ENCODE measurements at regions not wholly inside any gene's neighbourhood (a gene's known extent, or its start where the extent isn't known, plus 50 kb on each side); places are given as distances from the start of the nearest gene placed in this dataset.

- Mint-ChIP-seq H3K9me3 (no peaks in the 10 kb centered on the region), H3K4me3 (no peak overlapping the region), H3K27me3 (ENCODE audit: insufficient read depth) (peaks cover 2% of the 10 kb centered on the region), H3K36me3 (ENCODE audit: low read depth) (no peaks in the 10 kb centered on the region), H3K4me1 (ENCODE audit: low read depth) (no peaks in the 10 kb centered on the region), H3K27ac (no peak overlapping the region)
- DNase-seq (ENCODE audit: low spot score), result no peak
- intact Hi-C loops (cut with micrococcal nuclease), result no loop called here
These were observed 105.9 kb upstream of the IGSF21 start for GRCh38 chr1:18001725-18002124.

DNA sequence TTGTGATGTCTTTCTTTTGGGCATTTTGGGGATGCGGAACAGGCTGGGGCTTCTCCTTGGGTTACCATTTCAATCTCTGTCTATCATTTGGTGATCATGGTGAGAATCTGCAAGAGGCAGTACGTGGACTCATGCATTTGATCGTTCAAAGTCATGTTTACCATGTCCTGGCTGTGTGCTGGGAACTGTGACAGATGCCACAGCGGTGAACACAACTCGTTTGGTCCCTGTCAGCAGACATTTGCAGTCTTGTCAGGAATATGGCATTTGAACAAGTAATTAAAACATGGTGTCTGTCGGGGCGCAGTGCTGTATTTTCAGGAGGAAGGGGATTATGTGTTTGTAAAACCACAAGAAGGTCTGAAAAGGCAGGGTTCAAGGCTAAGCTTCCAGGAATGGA, 103.3 kb upstream of the IGSF21 start:
- Mint-ChIP-seq H3K36me3 (ENCODE audit: low read depth) (no peaks in the 10 kb centered on the region), H3K27me3 (ENCODE audit: insufficient read depth) (peaks cover 2% of the 10 kb centered on the region), H3K4me1 (ENCODE audit: low read depth) (no peaks in the 10 kb centered on the region), H3K9me3 (no peaks in the 10 kb centered on the region), H3K27ac (no peak overlapping the region), H3K4me3 (no peak overlapping the region)
- DNase-seq (ENCODE audit: low spot score), result no peak
- intact Hi-C loops (cut with micrococcal nuclease), result no loop called here

DNA sequence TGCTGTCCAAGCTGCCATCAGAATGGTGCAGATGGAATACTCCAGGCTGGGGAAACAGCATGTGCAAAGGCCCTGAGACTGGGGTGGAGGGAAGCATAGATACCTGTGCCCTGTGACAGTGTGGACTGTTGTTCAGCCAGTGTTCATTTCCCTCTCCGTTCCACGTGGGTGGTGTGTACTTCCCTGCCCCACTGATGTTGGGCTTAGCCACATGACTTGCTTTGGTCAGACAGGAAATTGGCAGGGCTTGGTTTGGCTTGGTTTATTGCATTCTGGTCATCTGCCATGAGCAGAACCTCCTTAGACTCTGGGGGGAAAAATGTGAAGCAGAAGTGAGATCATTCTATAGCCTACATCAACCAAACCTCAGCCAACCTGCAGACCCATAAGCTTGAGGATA, 102.4 kb upstream of the IGSF21 start:
- intact Hi-C loops (cut with micrococcal nuclease), result no loop called here
- Mint-ChIP-seq H3K36me3 (ENCODE audit: low read depth) (no peaks in the 10 kb centered on the region), H3K9me3 (no peaks in the 10 kb centered on the region), H3K4me1 (ENCODE audit: low read depth) (no peaks in the 10 kb centered on the region), H3K27me3 (ENCODE audit: insufficient read depth) (peaks cover 2% of the 10 kb centered on the region), H3K27ac (no peak overlapping the region), H3K4me3 (no peak overlapping the region)
- no peak for DNase-seq (ENCODE audit: low spot score)

GRCh38 chr1:18007391-18008041, 100.1 kb upstream of the IGSF21 start:
- Mint-ChIP-seq H3K27ac (no peak overlapping the region), H3K36me3 (ENCODE audit: low read depth) (no peaks in the 10 kb centered on the region), H3K4me1 (ENCODE audit: low read depth) (no peaks in the 10 kb centered on the region), H3K27me3 (ENCODE audit: insufficient read depth) (peaks cover 4% of the 10 kb centered on the region), H3K9me3 (no peaks in the 10 kb centered on the region), H3K4me3 (no peak overlapping the region)
- DNase-seq (ENCODE audit: low spot score), result no peak
- intact Hi-C loops (cut with micrococcal nuclease), result no loop called here

DNA sequence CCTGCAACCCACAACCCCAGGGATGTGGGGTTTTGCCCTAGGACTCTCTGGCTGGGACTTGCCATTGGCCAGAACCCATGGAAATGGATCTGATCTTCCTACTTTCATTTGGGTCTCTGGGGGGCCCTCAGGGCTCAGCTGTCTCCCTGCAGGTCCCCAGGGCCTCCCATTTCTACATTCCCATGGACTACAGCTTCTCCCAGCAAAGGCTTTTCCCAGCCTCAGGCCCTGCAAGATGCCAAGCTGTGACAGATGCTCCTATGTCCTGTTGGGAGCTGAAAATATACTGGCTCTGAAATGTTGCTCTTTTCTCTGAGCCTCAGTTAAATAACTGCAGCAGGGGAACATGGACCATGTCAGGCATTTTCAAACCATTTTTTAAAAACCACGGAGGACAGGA, 99.5 kb upstream of the IGSF21 start:
- intact Hi-C loops (cut with micrococcal nuclease), result no loop called here
- Mint-ChIP-seq H3K4me1 (ENCODE audit: low read depth) (no peaks in the 10 kb centered on the region), H3K9me3 (no peaks in the 10 kb centered on the region), H3K27ac (no peak overlapping the region), H3K4me3 (no peak overlapping the region), H3K27me3 (ENCODE audit: insufficient read depth) (peaks cover 4% of the 10 kb centered on the region), H3K36me3 (ENCODE audit: low read depth) (no peaks in the 10 kb centered on the region)
- DNase-seq (ENCODE audit: low spot score), result no peak

DNA sequence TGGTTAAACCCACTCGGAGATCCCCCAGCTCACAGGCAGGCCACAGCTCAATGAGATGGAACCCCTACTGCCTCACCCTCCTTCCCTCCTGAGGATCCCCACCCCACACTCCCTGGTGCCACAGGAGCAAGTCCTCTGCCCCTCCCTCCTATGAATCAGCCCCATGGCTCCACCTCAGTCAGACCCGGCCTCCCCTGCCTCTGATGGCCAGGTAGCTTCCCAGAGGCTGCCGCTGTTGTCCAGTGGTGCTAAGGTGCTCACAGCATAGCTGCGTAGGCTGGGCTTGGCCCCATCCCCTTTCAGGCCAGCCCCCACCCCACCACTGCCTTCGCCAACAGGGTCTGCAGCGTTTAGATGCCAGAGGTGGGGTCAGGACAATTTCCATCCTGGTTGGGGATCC, 98.5 kb upstream of the IGSF21 start:
- intact Hi-C loops (cut with micrococcal nuclease), result no loop called here
- no peaks in the 10 kb centered on the region for H3K9me3 Mint-ChIP-seq
- no peaks in the 10 kb centered on the region for H3K4me1 Mint-ChIP-seq (ENCODE audit: low read depth)
- H3K36me3 Mint-ChIP-seq (ENCODE audit: low read depth), result no peaks in the 10 kb centered on the region
- no peak overlapping the region for H3K27ac Mint-ChIP-seq
- H3K4me3 Mint-ChIP-seq, result no peak overlapping the region
- no peak for DNase-seq (ENCODE audit: low spot score)
- H3K27me3 Mint-ChIP-seq (ENCODE audit: insufficient read depth), result peaks cover 2% of the 10 kb centered on the region

DNA sequence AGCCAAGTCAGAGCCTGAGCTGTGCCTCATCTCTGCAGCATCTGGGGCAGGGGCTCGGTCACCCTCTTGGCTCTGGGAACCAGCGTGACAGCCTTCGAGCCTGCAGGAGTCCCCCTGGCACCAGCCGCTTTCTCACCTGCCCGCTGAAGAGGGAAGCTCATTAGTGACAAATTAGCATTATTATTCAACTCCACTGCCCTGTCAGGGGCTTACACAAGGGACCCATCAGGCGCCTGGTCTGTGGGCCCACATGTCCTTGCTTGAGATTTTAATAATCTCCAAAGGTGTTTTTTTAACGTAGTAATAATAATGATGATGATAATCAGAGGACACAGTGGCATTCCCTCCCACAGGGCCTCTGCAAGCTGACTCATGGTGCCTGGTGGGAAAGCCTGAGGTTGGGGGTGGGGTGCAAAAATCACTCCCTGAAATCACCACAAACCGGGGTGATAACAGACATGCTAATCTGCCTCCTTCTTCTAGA, 98.1 kb upstream of the IGSF21 start:
- H3K4me3 Mint-ChIP-seq, result no peak overlapping the region
- H3K36me3 Mint-ChIP-seq (ENCODE audit: low read depth), result no peaks in the 10 kb centered on the region
- intact Hi-C loops (cut with micrococcal nuclease), result no loop called here
- no peak for DNase-seq (ENCODE audit: low spot score)
- H3K9me3 Mint-ChIP-seq, result no peaks in the 10 kb centered on the region
- no peaks in the 10 kb centered on the region for H3K4me1 Mint-ChIP-seq (ENCODE audit: low read depth)
- H3K27me3 Mint-ChIP-seq (ENCODE audit: insufficient read depth), result peaks cover 4% of the 10 kb centered on the region
- no peak overlapping the region for H3K27ac Mint-ChIP-seq

- Mint-ChIP-seq H3K4me1 (ENCODE audit: low read depth) (no peaks in the 10 kb centered on the region), H3K4me3 (no peak overlapping the region), H3K27me3 (ENCODE audit: insufficient read depth) (peaks cover 4% of the 10 kb centered on the region), H3K9me3 (no peaks in the 10 kb centered on the region), H3K27ac (no peak overlapping the region), H3K36me3 (ENCODE audit: low read depth) (no peaks in the 10 kb centered on the region)
- intact Hi-C loops (cut with micrococcal nuclease), result no loop called here
- DNase-seq (ENCODE audit: low spot score), result no peak
These were observed 97.2 kb upstream of the IGSF21 start for GRCh38 chr1:18010408-18010807.

DNA sequence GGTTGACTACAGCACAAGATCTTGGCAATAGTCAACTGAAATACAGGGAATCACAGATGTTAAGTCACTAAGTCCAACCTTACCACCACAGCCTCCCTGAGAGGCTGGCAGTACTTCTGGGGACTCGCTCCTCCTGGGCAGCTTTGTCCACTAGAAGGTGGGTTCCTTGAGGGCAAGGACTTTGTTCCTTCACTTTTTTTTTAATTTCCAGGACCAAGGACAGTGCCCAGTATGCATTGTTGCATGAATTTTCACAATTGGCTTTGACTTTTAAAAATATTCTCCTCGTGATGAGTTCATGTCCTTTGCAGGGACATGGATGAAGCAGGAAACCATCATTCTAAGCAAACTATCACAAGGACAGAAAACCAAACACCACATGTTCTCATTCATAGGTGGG, 96.7 kb upstream of the IGSF21 start:
- H3K4me1 Mint-ChIP-seq (ENCODE audit: low read depth), result no peaks in the 10 kb centered on the region
- H3K4me3 Mint-ChIP-seq, result no peak overlapping the region
- H3K27me3 Mint-ChIP-seq (ENCODE audit: insufficient read depth), result peaks cover 4% of the 10 kb centered on the region
- DNase-seq (ENCODE audit: low spot score), result no peak
- intact Hi-C loops (cut with micrococcal nuclease), result no loop called here
- no peaks in the 10 kb centered on the region for H3K36me3 Mint-ChIP-seq (ENCODE audit: low read depth)
- H3K27ac Mint-ChIP-seq, result no peak overlapping the region
- no peaks in the 10 kb centered on the region for H3K9me3 Mint-ChIP-seq

- Mint-ChIP-seq H3K4me1 (ENCODE audit: low read depth) (no peaks in the 10 kb centered on the region), H3K27me3 (ENCODE audit: insufficient read depth) (peaks cover 4% of the 10 kb centered on the region), H3K9me3 (no peaks in the 10 kb centered on the region), H3K4me3 (no peak overlapping the region), H3K27ac (no peak overlapping the region), H3K36me3 (ENCODE audit: low read depth) (no peaks in the 10 kb centered on the region)
- no peak for DNase-seq (ENCODE audit: low spot score)
- intact Hi-C loops (cut with micrococcal nuclease), result no loop called here
These were observed 95.9 kb upstream of the IGSF21 start for GRCh38 chr1:18011703-18012102.

DNA sequence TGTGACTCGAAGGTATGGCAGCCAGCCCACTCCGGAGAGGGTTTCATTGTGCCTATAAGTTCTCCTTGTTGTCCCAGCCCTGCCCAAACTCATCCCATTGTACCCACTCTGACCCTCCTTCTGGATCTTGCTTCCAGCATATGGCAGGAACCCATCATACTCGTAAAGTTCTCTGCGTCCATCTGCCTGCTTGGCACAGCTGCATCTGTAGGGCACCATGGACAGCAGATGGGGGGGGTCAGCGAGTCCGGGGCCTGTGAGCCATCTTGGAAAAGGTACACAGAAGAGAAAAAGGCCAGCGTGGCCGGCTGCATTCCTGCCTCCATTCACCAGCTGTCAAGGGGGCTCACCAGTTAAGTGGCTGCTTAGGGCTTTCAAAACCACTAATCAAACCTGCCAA, 94.9 kb upstream of the IGSF21 start:
- Mint-ChIP-seq H3K36me3 (ENCODE audit: low read depth) (no peaks in the 10 kb centered on the region), H3K9me3 (no peaks in the 10 kb centered on the region), H3K4me3 (no peak overlapping the region), H3K27ac (no peak overlapping the region), H3K4me1 (ENCODE audit: low read depth) (no peaks in the 10 kb centered on the region), H3K27me3 (ENCODE audit: insufficient read depth) (peaks cover 4% of the 10 kb centered on the region)
- DNase-seq (ENCODE audit: low spot score), result no peak
- intact Hi-C loops (cut with micrococcal nuclease), result no loop called here

- no peak for DNase-seq (ENCODE audit: low spot score)
- Mint-ChIP-seq H3K36me3 (ENCODE audit: low read depth) (no peaks in the 10 kb centered on the region), H3K4me3 (no peak overlapping the region), H3K9me3 (no peaks in the 10 kb centered on the region), H3K27me3 (ENCODE audit: insufficient read depth) (peaks cover 4% of the 10 kb centered on the region), H3K4me1 (ENCODE audit: low read depth) (no peaks in the 10 kb centered on the region), H3K27ac (no peak overlapping the region)
- intact Hi-C loops (cut with micrococcal nuclease), result no loop called here
These were observed 94.4 kb upstream of the IGSF21 start for GRCh38 chr1:18013216-18013615.

GRCh38 chr1:18015719-18016118, 91.9 kb upstream of the IGSF21 start:
- H3K4me3 Mint-ChIP-seq, result no peak overlapping the region

DNA sequence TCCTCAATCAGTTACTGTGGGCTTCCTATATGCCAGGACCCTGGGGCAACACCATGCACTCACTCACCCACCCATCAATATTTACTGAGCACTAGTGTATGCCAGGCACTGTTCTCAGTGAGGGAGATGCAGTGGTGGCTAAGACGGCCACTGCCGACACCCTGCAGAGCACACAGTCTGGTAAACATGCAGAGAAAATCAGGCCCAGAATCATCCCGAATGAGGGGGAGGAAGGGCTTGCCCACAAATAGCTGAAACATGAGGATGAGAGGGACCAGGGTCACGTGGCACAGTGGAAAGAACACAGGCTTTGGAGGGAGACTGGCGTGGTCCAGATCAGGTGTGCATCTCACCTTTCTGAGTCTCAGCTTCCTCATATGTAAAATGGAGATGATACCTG, 89.2 kb upstream of the IGSF21 start:
- intact Hi-C loops (cut with micrococcal nuclease), result no loop called here
- Mint-ChIP-seq H3K36me3 (ENCODE audit: low read depth) (no peaks in the 10 kb centered on the region), H3K27ac (no peak overlapping the region), H3K4me3 (no peak overlapping the region), H3K27me3 (ENCODE audit: insufficient read depth) (peaks cover 2% of the 10 kb centered on the region), H3K9me3 (no peaks in the 10 kb centered on the region), H3K4me1 (ENCODE audit: low read depth) (no peaks in the 10 kb centered on the region)
- DNase-seq (ENCODE audit: low spot score), result no peak

More at GRCh38 chr1:18015719-18016118, 91.9 kb upstream of the IGSF21 start:
- no peaks in the 10 kb centered on the region for H3K9me3 Mint-ChIP-seq
- no peak overlapping the region for H3K27ac Mint-ChIP-seq
- no peaks in the 10 kb centered on the region for H3K36me3 Mint-ChIP-seq (ENCODE audit: low read depth)
- intact Hi-C loops (cut with micrococcal nuclease), result no loop called here
- no peak for DNase-seq (ENCODE audit: low spot score)
- peaks cover 2% of the 10 kb centered on the region for H3K27me3 Mint-ChIP-seq (ENCODE audit: insufficient read depth)
- no peaks in the 10 kb centered on the region for H3K4me1 Mint-ChIP-seq (ENCODE audit: low read depth)
